NCI-H774 (cell line): ENCODE measurements at regions not wholly inside any gene's neighbourhood (a gene's known extent, or its start where the extent isn't known, plus 50 kb on each side); places are given as distances from the start of the nearest gene placed in this dataset.
A peak's percentile ranks its signal among the peaks of the same experiment; 100 is the strongest.
"Not testable (repeated sequence)": the region's sequence is repeated elsewhere in the genome, so short reads cannot be mapped to it uniquely, and the experiment has no call there.

Source experiments
- DNase-seq: peaks from one replicate; lab custom pipeline; 2025; lab: John Stamatoyannopoulos, UW

DNA sequence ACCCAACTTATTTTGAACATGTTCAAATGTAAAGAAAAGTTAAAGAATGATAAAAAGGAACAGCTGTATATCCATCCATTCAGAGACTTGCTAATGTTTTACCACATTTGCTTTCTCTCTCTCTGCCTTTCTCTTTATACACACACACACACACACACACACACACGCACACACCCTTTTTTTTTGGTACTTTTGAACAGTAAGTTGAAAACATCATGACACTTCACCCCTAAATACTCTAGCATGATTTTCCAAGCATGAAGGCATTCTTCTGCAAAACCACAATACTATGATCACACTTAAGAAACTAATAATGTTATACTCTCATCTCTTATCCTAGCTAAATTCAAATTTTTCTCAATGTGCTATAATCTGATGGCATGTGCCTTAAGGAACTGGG, 192.3 kb downstream of the UTRN start:
- DNase-seq = no peak

DNA sequence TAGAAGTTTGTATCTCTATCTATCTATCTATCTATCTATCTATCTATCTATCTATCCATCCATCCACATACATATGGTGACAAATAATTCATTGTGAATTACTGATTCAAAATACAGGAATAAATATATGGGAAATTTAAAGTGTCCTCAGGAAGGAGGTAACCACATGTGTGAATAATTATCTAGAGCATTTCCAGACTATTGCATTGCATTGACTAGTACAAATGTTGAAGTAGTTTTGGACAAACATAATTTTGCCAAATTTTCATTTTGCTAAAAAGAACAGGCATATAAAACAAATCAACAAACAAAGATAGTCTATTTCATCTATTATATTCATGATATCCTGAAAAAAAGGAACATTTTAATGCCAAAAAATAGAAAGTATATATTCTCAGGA, 192.7 kb downstream of the UTRN start:
- no peak for DNase-seq

DNA sequence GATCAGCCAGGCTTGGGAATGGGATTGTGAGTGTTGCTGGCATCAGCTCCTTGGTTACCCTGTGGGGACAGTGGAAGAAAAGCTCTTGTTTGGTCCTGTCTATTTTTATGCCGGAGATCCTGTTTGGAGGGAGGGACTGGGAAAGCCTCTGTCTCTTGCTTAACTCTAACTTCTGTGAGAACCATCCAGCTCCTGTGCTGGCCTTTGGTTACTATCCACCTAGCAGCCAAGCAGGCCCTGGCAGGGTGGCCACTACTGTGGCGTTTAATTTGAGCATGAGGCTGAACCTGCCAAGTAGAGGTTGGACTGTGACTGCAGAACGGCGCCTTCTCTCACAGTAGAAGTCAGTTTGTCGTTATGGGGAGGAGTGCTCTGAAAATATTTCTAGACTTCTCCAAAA, 193.3 kb downstream of the UTRN start:
- no peak for DNase-seq

DNA sequence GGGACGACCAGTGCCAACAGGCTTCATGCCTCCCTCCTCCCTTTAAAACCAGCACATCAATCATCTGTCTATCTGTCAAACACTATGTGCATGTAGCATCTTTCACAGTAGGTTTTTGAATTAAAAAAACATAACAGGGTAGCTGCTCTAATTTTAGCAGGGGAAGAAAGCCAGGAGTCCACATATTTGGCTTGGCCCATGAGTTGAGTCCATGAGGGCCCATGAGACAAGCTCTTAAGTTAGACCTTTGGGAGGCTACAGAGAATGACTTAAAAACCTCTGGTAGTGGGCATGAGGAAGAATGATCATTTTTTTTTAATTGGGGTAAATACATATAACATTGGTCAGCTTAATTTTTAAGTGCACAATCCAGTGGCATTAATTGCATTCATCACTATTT, 194.9 kb downstream of the UTRN start:
- no peak for DNase-seq

DNA sequence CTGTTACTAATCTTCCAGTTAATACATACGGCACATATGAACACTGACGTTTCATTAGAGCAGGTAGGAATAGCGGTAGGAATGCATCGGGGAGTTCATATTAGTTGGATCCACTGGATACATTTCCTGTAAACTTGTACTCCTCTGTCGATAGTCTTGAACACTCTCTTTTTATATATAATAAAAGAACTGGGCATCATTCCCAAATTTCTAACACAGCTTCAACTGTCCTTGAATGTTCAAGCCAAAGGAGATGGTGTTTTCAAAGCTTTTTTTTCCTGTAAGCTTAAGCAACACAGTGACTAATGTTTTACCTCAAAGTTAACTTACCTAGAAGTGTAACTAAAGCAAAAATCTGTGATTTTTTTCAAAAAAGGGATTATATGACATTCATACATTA, 195.3 kb downstream of the UTRN start:
- DNase-seq = no peak

DNA sequence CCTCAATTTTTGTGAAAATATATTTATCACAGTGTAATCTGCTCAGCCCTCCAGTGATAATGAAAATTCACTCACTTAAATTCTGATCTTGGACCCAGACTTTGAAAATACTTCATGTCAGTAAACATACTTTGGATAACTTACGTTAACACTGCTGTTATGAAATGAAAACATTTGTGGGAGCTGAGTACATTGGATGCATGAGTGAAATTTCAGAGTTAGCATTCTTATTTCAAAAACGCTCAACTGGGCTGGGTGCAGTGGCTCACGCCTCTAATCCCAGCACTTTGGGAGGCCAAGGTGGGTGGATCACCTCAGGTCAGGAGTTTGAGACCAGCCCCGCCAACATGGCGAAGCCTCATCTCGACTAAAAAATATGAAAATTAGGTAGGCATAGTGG, 196.4 kb downstream of the UTRN start:
- DNase-seq = no peak

DNA sequence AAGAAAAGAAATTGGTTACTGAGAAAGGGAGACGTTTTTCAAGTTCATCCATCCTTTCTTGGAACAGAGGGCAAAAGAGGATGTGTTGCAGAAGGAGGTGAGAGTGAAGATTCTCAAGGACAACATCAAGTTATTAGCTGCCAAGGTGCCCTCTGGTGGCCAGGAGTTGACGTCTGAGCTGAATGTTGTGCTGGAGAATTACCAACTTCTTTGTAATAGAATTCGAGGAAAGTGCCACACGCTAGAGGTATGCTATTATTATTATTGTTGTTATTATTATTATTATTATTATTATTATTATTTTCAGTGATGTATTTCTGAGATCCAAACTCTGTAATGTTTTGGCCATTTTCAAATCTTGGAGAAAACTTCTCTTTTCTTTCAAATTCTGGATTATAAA, 197.0 kb downstream of the UTRN start:
- peak; percentile 74 for DNase-seq

DNA sequence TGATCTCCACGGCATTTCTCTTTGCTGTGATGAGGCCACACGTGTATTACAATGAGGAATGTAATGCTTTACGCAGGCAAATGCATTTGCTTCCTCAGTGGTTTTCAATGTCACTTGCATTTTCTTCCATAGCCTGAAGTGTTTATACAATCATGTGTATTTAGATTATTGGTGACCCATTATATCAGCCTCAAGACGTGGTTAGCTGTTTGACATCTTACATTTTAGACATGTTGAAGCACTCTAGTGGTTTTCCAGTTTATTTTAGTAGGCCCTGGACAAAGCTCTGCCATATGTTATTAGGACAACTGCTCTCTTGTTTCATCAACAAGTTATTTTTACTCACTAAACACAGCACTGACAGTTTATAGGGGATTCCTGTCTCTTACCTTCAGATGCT, 200.4 kb downstream of the UTRN start:
- no peak for DNase-seq

DNA sequence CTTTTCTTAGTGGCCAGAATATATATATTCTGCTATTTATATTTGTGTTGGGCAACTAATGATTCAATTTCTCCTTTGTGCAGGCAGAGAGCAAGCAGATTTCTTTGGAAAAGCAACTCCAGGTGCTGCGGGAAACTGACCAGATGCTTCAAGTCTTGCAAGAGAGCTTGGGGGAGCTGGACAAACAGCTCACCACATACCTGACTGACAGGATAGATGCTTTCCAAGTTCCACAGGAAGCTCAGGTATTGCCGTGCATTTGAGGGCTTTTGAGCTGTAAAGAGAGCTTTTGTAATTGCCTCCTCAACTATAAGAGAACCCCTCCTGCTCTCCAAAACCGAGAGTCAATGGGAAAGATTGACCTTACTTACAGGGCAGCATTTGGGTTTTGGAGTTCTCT, 203.5 kb downstream of the UTRN start:
- DNase-seq = no peak

- no peak for DNase-seq
Measured at GRCh38 chr6:144493035-144493910, 208.1 kb downstream of the UTRN start.

- DNase-seq = not testable (repeated sequence)
Measured at GRCh38 chr6:144495076-144495475, 209.9 kb downstream of the UTRN start.

DNA sequence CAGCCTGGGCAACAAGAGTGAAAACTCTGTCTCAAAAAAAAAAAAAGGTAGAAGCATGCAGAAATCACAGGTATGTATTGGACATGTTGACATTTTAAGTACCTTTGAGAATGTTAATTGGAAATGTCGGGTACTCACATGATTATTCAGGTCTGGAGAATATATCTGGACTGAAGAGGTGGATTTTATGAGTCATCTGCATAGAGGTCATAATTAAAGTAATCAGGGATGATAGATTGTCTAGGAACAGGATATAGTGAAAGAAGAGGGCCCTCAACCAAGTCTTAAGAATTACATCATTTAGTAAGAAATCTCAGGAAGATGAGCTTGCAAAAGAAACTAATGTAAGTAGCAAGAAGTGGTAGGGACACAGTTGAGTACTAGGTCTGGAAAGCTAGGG, 212.5 kb downstream of the UTRN start:
- no peak for DNase-seq

- DNase-seq = no peak
Measured at GRCh38 chr6:144500892-144501291, 215.8 kb downstream of the UTRN start.

DNA sequence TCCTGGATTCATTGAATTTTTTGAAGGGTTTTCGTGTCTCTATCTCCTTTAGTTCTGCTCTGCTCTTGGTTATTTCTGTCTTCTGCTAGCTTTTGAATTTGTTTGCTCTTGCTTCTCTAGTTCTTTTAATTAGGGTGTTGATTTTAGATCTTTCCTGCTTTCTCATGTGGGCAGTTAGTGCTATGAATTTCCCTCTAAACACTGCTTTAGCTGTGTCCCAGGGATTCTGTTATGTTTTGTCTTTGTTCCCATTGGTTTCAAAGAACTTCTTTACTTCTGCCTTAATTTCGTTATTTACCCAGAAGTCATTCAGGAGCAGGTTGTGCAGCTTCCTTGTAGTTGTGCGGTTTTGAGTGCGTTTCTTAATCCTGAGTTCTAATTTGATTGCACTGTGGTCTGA, 220.1 kb downstream of the UTRN start:
- DNase-seq = not testable (repeated sequence)

- not testable (repeated sequence) for DNase-seq
Measured at GRCh38 chr6:144506051-144506450, 220.9 kb downstream of the UTRN start.

GRCh38 chr6:144507772-144508312, 222.7 kb downstream of the UTRN start:
- DNase-seq = not testable (repeated sequence)

GRCh38 chr6:144510859-144511258, 225.7 kb downstream of the UTRN start:
- no peak for DNase-seq

GRCh38 chr6:144515761-144516160, 230.6 kb downstream of the UTRN start:
- no peak for DNase-seq

DNA sequence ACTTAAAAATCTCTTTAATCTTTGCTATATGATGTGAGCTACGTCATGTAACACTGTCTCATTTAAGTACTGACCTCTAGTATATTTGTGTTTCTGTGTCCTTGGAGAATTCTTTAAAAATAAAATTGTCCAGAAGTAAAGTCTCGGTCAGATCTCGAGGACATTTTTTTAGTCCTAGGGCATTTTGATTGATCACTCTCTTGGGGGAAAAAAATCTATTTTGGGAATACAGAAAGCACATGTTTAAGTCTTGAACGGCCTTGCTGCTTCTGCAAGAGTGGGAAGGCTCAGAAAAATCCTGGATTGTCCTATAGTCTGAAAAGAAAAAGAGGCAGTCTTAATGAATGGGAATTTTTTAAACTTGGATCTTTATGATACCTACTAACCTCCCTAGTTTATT, 234.3 kb downstream of the UTRN start:
- no peak for DNase-seq

DNA sequence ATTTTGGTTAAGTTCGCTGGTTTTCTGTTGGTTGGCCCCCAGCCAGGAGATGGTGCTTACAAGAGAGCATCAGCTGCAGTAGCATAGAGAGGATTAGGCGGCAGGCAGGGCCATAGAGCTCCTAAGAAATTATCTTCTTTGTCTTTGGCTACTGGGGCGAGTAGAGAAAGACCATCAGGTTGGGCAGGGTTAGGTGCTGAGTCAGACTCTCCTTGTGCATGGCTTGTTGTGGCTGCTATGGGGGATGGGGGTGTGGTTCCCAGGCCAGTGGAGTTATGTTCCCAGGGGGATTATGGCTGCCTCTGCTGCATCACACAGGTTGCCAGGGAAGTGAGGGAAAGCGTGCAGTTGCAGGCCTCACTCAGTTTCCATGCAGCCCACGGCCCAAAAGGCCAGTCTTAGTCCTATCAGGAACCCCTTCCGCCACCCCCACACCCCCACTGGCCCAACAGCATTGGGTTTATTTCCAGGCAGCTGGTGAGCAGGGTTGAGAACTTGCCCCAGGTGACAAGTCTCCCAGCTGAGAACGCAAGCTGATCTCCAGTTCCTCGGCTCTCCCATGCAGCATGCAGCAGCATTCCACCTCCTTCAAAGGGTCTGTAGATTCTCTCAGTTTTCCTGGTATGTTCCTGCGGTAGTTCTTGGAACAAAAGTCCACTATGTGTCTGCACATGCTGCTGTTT, 243.7 kb downstream of the UTRN start:
- DNase-seq = no peak

- DNase-seq = no peak
Measured at GRCh38 chr6:144530118-144530517, 245.0 kb downstream of the UTRN start.

DNA sequence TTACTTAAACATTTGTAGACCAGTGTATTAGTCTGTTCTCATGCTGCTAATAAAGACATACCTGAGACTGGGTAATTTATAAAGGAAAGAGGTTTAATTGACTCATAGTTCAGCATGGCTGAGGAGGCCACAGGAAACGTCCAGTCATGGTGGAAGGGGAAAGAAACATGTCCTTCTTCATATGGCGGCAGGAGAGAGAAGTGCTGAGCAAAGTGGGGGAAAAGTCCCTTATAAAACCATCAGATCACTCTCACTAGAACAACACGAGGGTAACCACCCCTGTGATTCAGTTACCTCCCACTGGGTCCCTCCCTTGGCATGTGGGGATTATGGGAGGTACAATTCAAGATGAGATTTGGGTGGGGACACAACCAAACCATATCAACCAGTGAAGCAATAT, 247.1 kb downstream of the UTRN start:
- DNase-seq = not testable (repeated sequence)

DNA sequence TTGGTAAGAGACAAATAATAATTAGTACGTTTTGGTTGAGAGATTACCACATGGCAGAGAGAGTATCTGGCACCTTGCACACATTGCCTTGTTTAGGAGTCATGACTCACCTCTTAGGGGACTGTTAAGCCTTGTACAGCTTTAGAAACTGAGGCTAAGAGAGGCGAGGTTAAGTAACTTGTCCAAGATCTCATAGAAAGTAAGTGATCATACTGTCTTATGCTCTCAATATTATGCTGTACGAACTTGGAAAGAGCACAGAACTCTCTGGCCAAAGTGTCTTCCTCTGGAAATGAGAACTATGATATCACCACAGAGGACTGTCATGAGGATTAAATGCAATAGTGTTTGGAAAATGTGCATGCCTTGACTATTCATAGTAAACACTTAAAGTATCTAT, 249.0 kb downstream of the UTRN start:
- no peak for DNase-seq
